ENCODE measurements at regions not wholly inside any gene's neighbourhood (a gene's known extent, or its start where the extent isn't known, plus 50 kb on each side); places are given as distances from the start of the nearest gene placed in this dataset.
A peak's percentile ranks its signal among the peaks of the same experiment; 100 is the strongest.

GRCh38 chr4:129193357-129194100 lies 97.6 kb downstream of the C4orf33 start:
- DNase-seq, result no peak
- Histone ChIP-seq H3K4me3 (no peak overlapping the region), H3K4me2 (ENCODE audit: unreplicated experiment) (no peak overlapping the region), H3K9ac (no peak overlapping the region), H3K9me3 (ENCODE audit: low read depth) (no peaks in the 10 kb centered on the region), H3K79me2 (ENCODE audit: insufficient read depth) (no peaks in the 10 kb centered on the region), H4K20me1 (ENCODE audit: insufficient read depth) (no peaks in the 10 kb centered on the region), H2AFZ (no peak overlapping the region), H3K9me2 (ENCODE audit: insufficient read depth) (no peaks in the 10 kb centered on the region), H3K36me3 (ENCODE audit: low read depth) (no peaks in the 10 kb centered on the region), H3F3A (ENCODE audit: insufficient read depth) (no peaks in the 10 kb centered on the region), H3K27ac (no peak overlapping the region), H3K27me3 (replicated peaks; ENCODE audit: insufficient read depth) (no peaks in the 10 kb centered on the region; the same call in 1 of the 2 replicates), H3K4me1 (ENCODE audit: insufficient read depth) (no peaks in the 10 kb centered on the region)
- in situ Hi-C loops (cut with MboI), result no loop called here
- 19 to 22% methylated on average over 3 of the region's 3 CpGs for WGBS, 2 experiments (ENCODE audit: low coverage in 1 of 2, low lambda C conversion rate in 2 of 2, missing lambda C conversion rate in 2 of 2)
- no peak for TF ChIP-seq EZH2phosphoT487 (IDR thresholded peaks at IDR 0.05; ENCODE audit: insufficient read depth, low read depth)
- no peak for TF ChIP-seq EZH2 (IDR thresholded peaks at IDR 0.05; ENCODE audit: insufficient read depth, poor library complexity, severe bottlenecking)

- in situ Hi-C loops (cut with MboI), result no loop called here
- no peak for DNase-seq
- Histone ChIP-seq H3K79me2 (ENCODE audit: insufficient read depth) (no peaks in the 10 kb centered on the region), H3K27me3 (replicated peaks; ENCODE audit: insufficient read depth) (peaks cover 5% of the 10 kb centered on the region; the same call in 1 of the 2 replicates), H3K9ac (no peak overlapping the region), H3K4me1 (ENCODE audit: insufficient read depth) (no peaks in the 10 kb centered on the region), H4K20me1 (ENCODE audit: insufficient read depth) (no peaks in the 10 kb centered on the region), H3F3A (ENCODE audit: insufficient read depth) (no peaks in the 10 kb centered on the region), H2AFZ (no peak overlapping the region), H3K9me2 (ENCODE audit: insufficient read depth) (no peaks in the 10 kb centered on the region), H3K36me3 (ENCODE audit: low read depth) (no peaks in the 10 kb centered on the region), H3K27ac (no peak overlapping the region), H3K4me3 (no peak overlapping the region), H3K4me2 (ENCODE audit: unreplicated experiment) (no peak overlapping the region), H3K9me3 (ENCODE audit: low read depth) (no peaks in the 10 kb centered on the region)
- TF ChIP-seq EZH2phosphoT487 (IDR thresholded peaks at IDR 0.05; ENCODE audit: insufficient read depth, low read depth), result no peak
- no peak for TF ChIP-seq EZH2 (IDR thresholded peaks at IDR 0.05; ENCODE audit: insufficient read depth, poor library complexity, severe bottlenecking)
- WGBS, 2 experiments (ENCODE audit: low coverage in 1 of 2, low lambda C conversion rate in 2 of 2, missing lambda C conversion rate in 2 of 2), result 48 to 55% methylated on average over 3 of the region's 3 CpGs
Observed at GRCh38 chr4:129208481-129208880, 112.5 kb downstream of the C4orf33 start.

- Histone ChIP-seq H3K9me3 (ENCODE audit: low read depth) (no peaks in the 10 kb centered on the region), H2AFZ (no peak overlapping the region), H3K36me3 (ENCODE audit: low read depth) (no peaks in the 10 kb centered on the region), H3K27me3 (replicated peaks; ENCODE audit: insufficient read depth) (no peaks in the 10 kb centered on the region), H3K9me2 (ENCODE audit: insufficient read depth) (no peaks in the 10 kb centered on the region), H3K27ac (no peak overlapping the region), H4K20me1 (ENCODE audit: insufficient read depth) (no peaks in the 10 kb centered on the region), H3K4me3 (no peak overlapping the region), H3K4me1 (ENCODE audit: insufficient read depth) (no peaks in the 10 kb centered on the region), H3K4me2 (ENCODE audit: unreplicated experiment) (no peak overlapping the region), H3K79me2 (ENCODE audit: insufficient read depth) (no peaks in the 10 kb centered on the region), H3F3A (ENCODE audit: insufficient read depth) (no peaks in the 10 kb centered on the region), H3K9ac (no peak overlapping the region)
- in situ Hi-C loops (cut with MboI), result no loop called here
- no peak for TF ChIP-seq EZH2 (IDR thresholded peaks at IDR 0.05; ENCODE audit: insufficient read depth, poor library complexity, severe bottlenecking)
- no peak for TF ChIP-seq EZH2phosphoT487 (IDR thresholded peaks at IDR 0.05; ENCODE audit: insufficient read depth, low read depth)
- WGBS, 2 experiments (ENCODE audit: low coverage in 1 of 2, low lambda C conversion rate in 2 of 2, missing lambda C conversion rate in 2 of 2), result 58 to 64% methylated on average over 1 of the region's 1 CpG
- DNase-seq, result no peak
Observed at GRCh38 chr4:129213692-129214091, 117.7 kb downstream of the C4orf33 start.

- no peaks in the 10 kb centered on the region for H3K9me2 ChIP-seq (ENCODE audit: insufficient read depth)
- no peak overlapping the region for H3K27ac ChIP-seq
- no peaks in the 10 kb centered on the region for H4K20me1 ChIP-seq (ENCODE audit: insufficient read depth)
- H3K4me3 ChIP-seq, result no peak overlapping the region
- no peaks in the 10 kb centered on the region for H3K27me3 ChIP-seq (replicated peaks; ENCODE audit: insufficient read depth)
- peak overlapping the region; percentile 0 for H3K4me2 ChIP-seq (ENCODE audit: unreplicated experiment)
- no peaks in the 10 kb centered on the region for H3K4me1 ChIP-seq (ENCODE audit: insufficient read depth)
- DNase-seq, result peak; percentile 14
- H3F3A ChIP-seq (ENCODE audit: insufficient read depth), result no peaks in the 10 kb centered on the region
- TF ChIP-seq EZH2phosphoT487 (IDR thresholded peaks at IDR 0.05; ENCODE audit: insufficient read depth, low read depth), result no peak
- TF ChIP-seq EZH2 (IDR thresholded peaks at IDR 0.05; ENCODE audit: insufficient read depth, poor library complexity, severe bottlenecking), result no peak
- H2AFZ ChIP-seq, result no peak overlapping the region
- no peaks in the 10 kb centered on the region for H3K36me3 ChIP-seq (ENCODE audit: low read depth)
- H3K9me3 ChIP-seq (ENCODE audit: low read depth), result no peaks in the 10 kb centered on the region
- 13 to 18% methylated on average over 4 of the region's 4 CpGs for WGBS, 2 experiments (ENCODE audit: low coverage in 1 of 2, low lambda C conversion rate in 2 of 2, missing lambda C conversion rate in 2 of 2)
- H3K79me2 ChIP-seq (ENCODE audit: insufficient read depth), result no peaks in the 10 kb centered on the region
- in situ Hi-C loops (cut with MboI), result no loop called here
- no peak overlapping the region for H3K9ac ChIP-seq
Observed at GRCh38 chr4:129218360-129218759, 122.4 kb downstream of the C4orf33 start.

Data from GM23248 (cell line).